PC-3 (cell line): ENCODE measurements at regions not wholly inside any gene's neighbourhood (a gene's known extent, or its start where the extent isn't known, plus 50 kb on each side); places are given as distances from the start of the nearest gene placed in this dataset.

Experiments used
- ATAC-seq: fragments of 200-7000 bp; cut with Tn5 transposase; 2 replicates; pipeline ENCODE4 v1.9.1; 2020; ENCODE audit warnings: mild to moderate bottlenecking, moderate library complexity
- BruUV-seq: library from RNA; stranded (reverse); fragments of 400-500 nt; replicated peaks from 2 replicates; lab custom pipeline; 2021; lab: Mats Ljungman, UMichigan
- CTCF ChIA-PET: fragments of 300-600 bp; sonication (Branson Sonifier 250); formaldehyde crosslinking; loops from one replicate; lab custom pipeline; 2022; ENCODE audit warnings: antibody characterized with exemption; lab: Charles Lee
- POLR2A ChIA-PET: fragments of 300-600 bp; sonication (Branson Sonifier 250); formaldehyde crosslinking; loops from one replicate; lab custom pipeline; 2022; ENCODE audit warnings: antibody characterized with exemption; ENCODE audit not compliant: unreplicated experiment; lab: Charles Lee
- DNase-seq: peaks from one replicate; pipeline ENCODE4 v3.0.0-alpha.2; 2015
- H2AFZ ChIP-seq: fragments of 300-600 bp; sonication (generic); 2 replicates; pipeline ENCODE4 v1.6.0; 2016; ENCODE audit warnings: antibody characterized with exemption, low read length
- H3F3A ChIP-seq: fragments of 300-600 bp; sonication (generic); one replicate; pipeline ENCODE4 v1.6.0; 2017; ENCODE audit warnings: antibody characterized with exemption, low read length, control low read depth, mild to moderate bottlenecking; ENCODE audit not compliant: unreplicated experiment
- H3K27ac ChIP-seq: fragments of 300-600 bp; sonication (generic); 2 replicates; pipeline ENCODE4 v1.5.1; 2016; ENCODE audit warnings: mild to moderate bottlenecking, low read length
- H3K27me3 ChIP-seq: fragments of 300-600 bp; sonication (generic); 2 replicates; pipeline ENCODE4 v1.6.1; 2016; ENCODE audit warnings: low read length, mixed read lengths
- H3K36me3 ChIP-seq: fragments of 300-600 bp; sonication (generic); 2 replicates; pipeline ENCODE4 v1.6.1; 2016; ENCODE audit warnings: low read depth, mixed run types, low read length, mixed read lengths
- H3K4me1 ChIP-seq: fragments of 300-600 bp; sonication (generic); 2 replicates; pipeline ENCODE4 v1.5.1; 2016; ENCODE audit warnings: low read length; ENCODE audit not compliant: insufficient read depth
- H3K4me2 ChIP-seq: fragments of 300-600 bp; sonication (generic); 2 replicates; pipeline ENCODE4 v1.6.0; 2016; ENCODE audit warnings: low read length
- H3K4me3 ChIP-seq: fragments of 300-600 bp; sonication (generic); 2 replicates; pipeline ENCODE4 v1.5.1; 2016; ENCODE audit warnings: mild to moderate bottlenecking, low read length, mixed read lengths
- H3K79me2 ChIP-seq: fragments of 300-600 bp; sonication (generic); 2 replicates; pipeline ENCODE4 v1.6.1; 2017; ENCODE audit warnings: low read length, mixed read lengths
- H3K9ac ChIP-seq: fragments of 300-600 bp; sonication (generic); 2 replicates; pipeline ENCODE4 v1.6.0; 2016; ENCODE audit warnings: mild to moderate bottlenecking, low read length
- H3K9me2 ChIP-seq: fragments of 300-600 bp; sonication (generic); replicated peaks from 2 replicates; pipeline ENCODE4 v1.6.1; 2016; ENCODE audit warnings: mixed run types, low read length, mixed read lengths
- H3K9me3 ChIP-seq: fragments of 300-600 bp; sonication (generic); 2 replicates; pipeline ENCODE4 v1.6.1; 2016; ENCODE audit warnings: low read length, mixed read lengths
- H4K20me1 ChIP-seq: fragments of 300-600 bp; sonication (generic); 2 replicates; pipeline ENCODE4 v1.6.1; 2016; ENCODE audit warnings: low read length, mixed read lengths
- CTCF ChIP-seq: fragments of 300-600 bp; sonication (generic); conservative IDR thresholded peaks from 2 replicates; pipeline ENCODE4 v1.5.1; 2017; ENCODE audit warnings: antibody characterized with exemption, low read depth, mild to moderate bottlenecking, low read length
- EZH2 ChIP-seq: fragments of 300-600 bp; sonication (generic); IDR thresholded peaks from one replicate; pipeline ENCODE4 v1.6.1; 2017; ENCODE audit warnings: antibody characterized with exemption, mild to moderate bottlenecking, low read length; ENCODE audit not compliant: unreplicated experiment
- EZH2phosphoT487 ChIP-seq: fragments of 300-600 bp; sonication (generic); IDR thresholded peaks from 2 replicates; pipeline ENCODE4 v1.6.1; 2018; ENCODE audit warnings: mild to moderate bottlenecking, antibody characterized with exemption, low read length, borderline replicate concordance
- intact Hi-C: fragments of 100-400 bp; cut with micrococcal nuclease; formaldehyde crosslinking; loops from 2 replicates; pipeline ENCODE4 v1.9.0; 2023

GRCh38 chr11:37298173-37298572, 700.1 kb upstream of the RAG2 start:
- no peak overlapping the region for H3K4me2 ChIP-seq
- BruUV-seq = no TSS peak
- H2AFZ ChIP-seq = no peak overlapping the region
- TF ChIP-seq EZH2phosphoT487 = no peak
- TF ChIP-seq EZH2 = no peak
- no peak for TF ChIP-seq CTCF
- ChIA-PET CTCF (no interaction called here), POLR2A (no interaction called here)
- no peak overlapping the region for H3K27ac ChIP-seq
- H3K4me3 ChIP-seq = no peak overlapping the region
- no peaks in the 10 kb centered on the region for H3K4me1 ChIP-seq
- no peak overlapping the region for H3K9ac ChIP-seq
- intact Hi-C loops = no loop called here
- H3K27me3 ChIP-seq = no peaks in the 10 kb centered on the region
- H3K36me3 ChIP-seq = no peaks in the 10 kb centered on the region
- H3K9me3 ChIP-seq = no peaks in the 10 kb centered on the region
- ATAC-seq (no peak), DNase-seq (no peak)
- no peaks in the 10 kb centered on the region for H3K9me2 ChIP-seq
- H3K79me2 ChIP-seq = no peaks in the 10 kb centered on the region
- H4K20me1 ChIP-seq = no peaks in the 10 kb centered on the region
- no peaks in the 10 kb centered on the region for H3F3A ChIP-seq

GRCh38 chr11:37286890-37287289, 688.9 kb upstream of the RAG2 start:
- Histone ChIP-seq H3K9me2 (no peaks in the 10 kb centered on the region), H2AFZ (no peak overlapping the region), H3K36me3 (no peaks in the 10 kb centered on the region), H3K4me3 (no peak overlapping the region), H3K27me3 (no peaks in the 10 kb centered on the region), H3F3A (no peaks in the 10 kb centered on the region), H3K79me2 (no peaks in the 10 kb centered on the region), H3K4me1 (no peaks in the 10 kb centered on the region), H4K20me1 (no peaks in the 10 kb centered on the region), H3K4me2 (no peak overlapping the region), H3K9ac (no peak overlapping the region), H3K27ac (no peak overlapping the region), H3K9me3 (no peaks in the 10 kb centered on the region)
- ChIA-PET CTCF (no interaction called here), POLR2A (no interaction called here)
- ATAC-seq (no peak), DNase-seq (no peak)
- intact Hi-C loops = no loop called here
- TF ChIP-seq EZH2phosphoT487 = no peak
- no peak for TF ChIP-seq EZH2
- no peak for TF ChIP-seq CTCF
- no TSS peak for BruUV-seq

- Histone ChIP-seq H3K27ac (no peak overlapping the region), H4K20me1 (no peaks in the 10 kb centered on the region), H3K4me2 (no peak overlapping the region), H3K79me2 (no peaks in the 10 kb centered on the region), H3K9ac (no peak overlapping the region), H3K36me3 (no peaks in the 10 kb centered on the region), H3K9me3 (no peaks in the 10 kb centered on the region), H3F3A (no peaks in the 10 kb centered on the region), H2AFZ (no peak overlapping the region), H3K27me3 (no peaks in the 10 kb centered on the region), H3K4me3 (no peak overlapping the region), H3K4me1 (no peaks in the 10 kb centered on the region), H3K9me2 (no peaks in the 10 kb centered on the region)
- TF ChIP-seq EZH2phosphoT487 = no peak
- POLR2A ChIA-PET = no interaction called here
- no TSS peak for BruUV-seq
- ATAC-seq = no peak
- intact Hi-C loops = no loop called here
- DNase-seq = no peak
- CTCF ChIA-PET = no interaction called here
These were observed 684.3 kb upstream of the RAG2 start for GRCh38 chr11:37282367-37282766.
